Astrocyte of the cerebellum (primary cell): ENCODE measurements at regions not wholly inside any gene's neighbourhood (a gene's known extent, or its start where the extent isn't known, plus 50 kb on each side); places are given as distances from the start of the nearest gene placed in this dataset.

Experiments used
- DNase-seq: peaks from one replicate; pipeline ENCODE4 v3.0.0-alpha.2; 2011; ENCODE audit warnings: low read depth
- H3K4me3 ChIP-seq: 2 replicates; pipeline ENCODE4 v1.5.1; 2011; ENCODE audit warnings: mild to moderate bottlenecking, low read depth, low read length, moderate library complexity
- in situ Hi-C: cut with HindIII; loops from 2 replicates; pipeline ENCODE4 v1.10.0; 2017; ENCODE audit warnings: low sequenced_read_pairs
- TF ChIP-seq, protein P1 (sequence below): IDR thresholded peaks from 2 replicates; pipeline ENCODE4 v1.5.1; 2012; ENCODE audit warnings: low read length, low read depth, moderate library complexity, mild to moderate bottlenecking; ENCODE audit errors: missing control alignments

GRCh38 chr13:40271931-40272775 is 394.3 kb downstream of the FOXO1 start:
- peak; percentile 94 for DNase-seq
- in situ Hi-C loops, result no loop called here
- TF ChIP-seq, protein P1, sequence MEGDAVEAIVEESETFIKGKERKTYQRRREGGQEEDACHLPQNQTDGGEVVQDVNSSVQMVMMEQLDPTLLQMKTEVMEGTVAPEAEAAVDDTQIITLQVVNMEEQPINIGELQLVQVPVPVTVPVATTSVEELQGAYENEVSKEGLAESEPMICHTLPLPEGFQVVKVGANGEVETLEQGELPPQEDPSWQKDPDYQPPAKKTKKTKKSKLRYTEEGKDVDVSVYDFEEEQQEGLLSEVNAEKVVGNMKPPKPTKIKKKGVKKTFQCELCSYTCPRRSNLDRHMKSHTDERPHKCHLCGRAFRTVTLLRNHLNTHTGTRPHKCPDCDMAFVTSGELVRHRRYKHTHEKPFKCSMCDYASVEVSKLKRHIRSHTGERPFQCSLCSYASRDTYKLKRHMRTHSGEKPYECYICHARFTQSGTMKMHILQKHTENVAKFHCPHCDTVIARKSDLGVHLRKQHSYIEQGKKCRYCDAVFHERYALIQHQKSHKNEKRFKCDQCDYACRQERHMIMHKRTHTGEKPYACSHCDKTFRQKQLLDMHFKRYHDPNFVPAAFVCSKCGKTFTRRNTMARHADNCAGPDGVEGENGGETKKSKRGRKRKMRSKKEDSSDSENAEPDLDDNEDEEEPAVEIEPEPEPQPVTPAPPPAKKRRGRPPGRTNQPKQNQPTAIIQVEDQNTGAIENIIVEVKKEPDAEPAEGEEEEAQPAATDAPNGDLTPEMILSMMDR, result no peak
- H3K4me3 ChIP-seq, result no peak overlapping the region

- H3K4me3 ChIP-seq, result no peak overlapping the region
- TF ChIP-seq, protein P1, result no peak
- DNase-seq, result peak; percentile 5
- in situ Hi-C loops, result no loop called here
Measured at GRCh38 chr13:40272776-40273139, 393.7 kb downstream of the FOXO1 start.

DNA sequence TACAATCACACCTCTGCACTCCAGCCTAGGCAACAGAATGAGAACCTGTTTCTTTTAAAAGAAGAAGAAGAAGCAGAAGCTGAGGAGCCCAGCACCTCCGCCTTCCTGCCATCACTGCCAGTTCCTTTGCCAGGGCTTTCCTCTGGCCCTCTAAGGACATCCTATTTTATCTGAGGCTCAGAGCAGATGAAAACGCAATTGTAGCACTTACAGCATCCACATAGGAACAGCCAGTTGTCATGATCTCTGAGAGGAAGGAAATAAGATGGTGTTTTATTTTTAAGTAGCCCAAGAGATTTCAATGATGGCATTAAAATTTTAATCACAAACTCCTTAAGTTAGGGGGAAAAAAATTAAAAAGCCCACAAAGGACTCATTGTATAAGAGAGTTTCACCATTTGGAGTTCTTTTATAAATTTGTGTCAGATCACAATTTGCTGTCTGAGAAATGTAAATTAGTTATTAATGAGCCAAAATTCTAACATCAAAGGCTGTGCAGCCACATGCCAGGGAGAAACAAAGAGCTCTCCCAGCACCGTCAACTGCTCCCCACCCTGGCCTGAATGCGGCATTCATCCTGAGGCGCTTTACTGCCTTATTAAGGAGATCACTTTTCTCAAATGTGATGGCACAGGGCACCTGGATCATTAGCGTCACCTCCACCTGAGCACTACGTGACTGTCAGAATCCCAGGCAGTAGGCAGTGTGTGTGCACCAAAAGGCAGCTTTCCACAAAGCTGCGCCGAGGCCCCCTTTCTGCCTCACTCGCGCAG is 393.0 kb downstream of the FOXO1 start:
- H3K4me3 ChIP-seq, result no peak overlapping the region
- in situ Hi-C loops, result no loop called here
- DNase-seq, result no peak
- TF ChIP-seq, protein P1, result no peak

DNA sequence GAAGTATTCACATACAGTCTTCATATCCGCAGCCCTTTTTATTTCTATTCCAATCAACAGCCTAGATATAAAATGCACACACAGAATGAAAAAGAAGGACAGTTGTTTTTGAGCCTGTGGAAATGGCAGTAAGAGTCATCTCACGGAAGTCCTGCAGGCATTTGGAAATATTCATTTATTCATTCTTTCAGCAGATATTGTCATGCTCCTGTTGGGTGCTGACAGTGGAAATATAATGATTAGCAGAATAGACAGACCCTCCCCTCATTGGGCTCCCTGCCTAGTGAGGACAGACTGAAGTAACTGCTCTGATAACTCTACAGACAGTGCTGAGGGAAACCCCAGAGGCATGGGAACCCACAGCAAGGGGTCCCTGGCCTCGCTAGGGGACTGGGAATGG is 392.3 kb downstream of the FOXO1 start:
- TF ChIP-seq, protein P1, result no peak
- no peak overlapping the region for H3K4me3 ChIP-seq
- in situ Hi-C loops, result no loop called here
- DNase-seq, result no peak

GRCh38 chr13:40275155-40275554 is 391.3 kb downstream of the FOXO1 start:
- TF ChIP-seq, protein P1, result no peak
- no peak overlapping the region for H3K4me3 ChIP-seq
- in situ Hi-C loops, result no loop called here
- no peak for DNase-seq

DNA sequence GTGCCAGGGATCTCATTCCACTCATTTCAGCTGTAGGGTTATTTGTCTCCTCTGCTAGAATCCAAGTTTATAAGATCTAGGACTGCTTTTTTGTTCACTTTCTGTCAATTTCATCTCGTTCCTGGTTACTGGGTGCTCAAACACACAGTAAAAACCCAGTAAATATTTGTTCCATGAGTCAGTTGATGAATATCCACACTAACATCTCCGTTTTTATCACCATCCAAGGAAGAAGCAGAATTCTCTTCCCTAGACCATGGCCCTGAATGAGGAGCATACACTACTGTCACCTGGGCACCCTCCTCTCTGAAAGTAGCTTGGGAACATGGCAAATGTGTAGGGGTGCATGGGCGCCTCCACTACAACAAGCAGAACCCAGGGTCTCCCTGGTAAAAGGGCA is 390.8 kb downstream of the FOXO1 start:
- in situ Hi-C loops, result no loop called here
- DNase-seq, result no peak
- no peak overlapping the region for H3K4me3 ChIP-seq
- TF ChIP-seq, protein P1, result no peak
